AG10803 (cell line): ENCODE measurements at regions not wholly inside any gene's neighbourhood (a gene's known extent, or its start where the extent isn't known, plus 50 kb on each side); places are given as distances from the start of the nearest gene placed in this dataset.

Source experiments
- DNase-seq: peaks from one replicate; pipeline ENCODE4 v3.0.0; 2010; ENCODE audit warnings: low read depth
- H3K4me3 ChIP-seq: 2 replicates; pipeline ENCODE4 v1.5.1; 2011; ENCODE audit warnings: mild to moderate bottlenecking, low read length, control low read depth
- TF ChIP-seq, protein P1 (sequence below): conservative IDR thresholded peaks from 2 replicates; pipeline ENCODE4 v1.5.1; 2011; ENCODE audit warnings: mild to moderate bottlenecking, low read length, control low read depth, inconsistent platforms

- DNase-seq, result no peak
- TF ChIP-seq, protein P1, sequence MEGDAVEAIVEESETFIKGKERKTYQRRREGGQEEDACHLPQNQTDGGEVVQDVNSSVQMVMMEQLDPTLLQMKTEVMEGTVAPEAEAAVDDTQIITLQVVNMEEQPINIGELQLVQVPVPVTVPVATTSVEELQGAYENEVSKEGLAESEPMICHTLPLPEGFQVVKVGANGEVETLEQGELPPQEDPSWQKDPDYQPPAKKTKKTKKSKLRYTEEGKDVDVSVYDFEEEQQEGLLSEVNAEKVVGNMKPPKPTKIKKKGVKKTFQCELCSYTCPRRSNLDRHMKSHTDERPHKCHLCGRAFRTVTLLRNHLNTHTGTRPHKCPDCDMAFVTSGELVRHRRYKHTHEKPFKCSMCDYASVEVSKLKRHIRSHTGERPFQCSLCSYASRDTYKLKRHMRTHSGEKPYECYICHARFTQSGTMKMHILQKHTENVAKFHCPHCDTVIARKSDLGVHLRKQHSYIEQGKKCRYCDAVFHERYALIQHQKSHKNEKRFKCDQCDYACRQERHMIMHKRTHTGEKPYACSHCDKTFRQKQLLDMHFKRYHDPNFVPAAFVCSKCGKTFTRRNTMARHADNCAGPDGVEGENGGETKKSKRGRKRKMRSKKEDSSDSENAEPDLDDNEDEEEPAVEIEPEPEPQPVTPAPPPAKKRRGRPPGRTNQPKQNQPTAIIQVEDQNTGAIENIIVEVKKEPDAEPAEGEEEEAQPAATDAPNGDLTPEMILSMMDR, result no peak
Observed at GRCh38 chr6:159513914-159514313, 179.1 kb downstream of the SOD2 start.

GRCh38 chr6:159513074-159513720, 179.8 kb downstream of the SOD2 start:
- TF ChIP-seq, protein P1, result no peak
- H3K4me3 ChIP-seq, result no peak overlapping the region
- no peak for DNase-seq

More at GRCh38 chr6:159513914-159514313, 179.1 kb downstream of the SOD2 start:
- H3K4me3 ChIP-seq, result no peak overlapping the region

GRCh38 chr6:159512571-159512970, 180.5 kb downstream of the SOD2 start:
- no peak overlapping the region for H3K4me3 ChIP-seq
- no peak for DNase-seq
- TF ChIP-seq, protein P1, result no peak

GRCh38 chr6:159512104-159512503, 180.9 kb downstream of the SOD2 start:
- no peak for DNase-seq
- TF ChIP-seq, protein P1, result no peak
- no peak overlapping the region for H3K4me3 ChIP-seq

DNA sequence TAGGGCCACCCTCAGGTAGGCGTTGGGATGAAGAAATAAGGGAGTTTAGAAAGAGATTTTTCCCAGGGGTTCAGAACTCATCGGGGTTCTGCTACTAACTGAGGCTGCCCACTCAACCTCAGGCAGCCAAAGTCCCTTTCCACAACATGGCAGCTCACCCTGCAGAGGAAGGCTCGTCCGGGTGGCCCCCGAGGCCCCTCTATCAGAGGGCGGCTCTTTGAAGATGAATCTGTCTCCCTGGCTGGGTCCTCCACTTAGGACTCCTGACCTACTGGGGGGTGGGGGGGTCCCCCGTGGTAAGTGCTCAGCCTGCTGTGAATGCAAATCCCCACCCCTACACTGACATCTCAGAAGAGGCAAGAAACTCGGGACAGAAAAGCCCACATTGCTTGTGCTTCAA, 182.9 kb downstream of the SOD2 start:
- TF ChIP-seq, protein P1, result no peak
- DNase-seq, result no peak

GRCh38 chr6:159508931-159509330, 184.1 kb downstream of the SOD2 start:
- TF ChIP-seq, protein P1, result no peak
- no peak for DNase-seq
- no peak overlapping the region for H3K4me3 ChIP-seq

More for the DNA sequence above, 182.9 kb downstream of the SOD2 start:
- H3K4me3 ChIP-seq, result no peak overlapping the region

DNA sequence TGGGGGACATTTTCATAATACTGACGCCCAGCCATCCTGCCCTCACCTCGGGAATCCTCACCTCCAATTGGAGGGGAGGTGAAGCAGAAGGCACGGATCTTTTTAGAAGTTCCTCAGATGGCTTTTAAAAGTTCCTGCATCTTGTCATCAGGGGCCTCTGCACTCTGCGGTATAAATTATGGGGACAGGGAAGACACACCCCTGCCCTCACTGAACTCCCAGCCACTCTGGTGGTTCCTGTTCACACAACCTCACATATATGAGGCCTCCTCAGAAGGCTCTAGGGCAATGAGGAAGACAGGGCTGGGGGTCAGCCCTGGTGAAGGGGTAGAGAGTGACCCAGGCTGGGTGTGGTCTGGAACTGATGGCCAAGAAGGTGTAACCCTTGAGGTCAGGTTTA, 187.0 kb downstream of the SOD2 start:
- no peak for DNase-seq
- TF ChIP-seq, protein P1, result no peak
- no peak overlapping the region for H3K4me3 ChIP-seq
